CD4-positive, alpha-beta T cell (primary cell): ENCODE measurements at regions not wholly inside any gene's neighbourhood (a gene's known extent, or its start where the extent isn't known, plus 50 kb on each side); places are given as distances from the start of the nearest gene placed in this dataset.

ENCODE experiments used
- ATAC-seq: fragments of 200-7000 bp; cut with Tn5 transposase; one replicate; pipeline ENCODE4 v1.10.0; 2022; ENCODE audit warnings: mild to moderate bottlenecking; ENCODE audit not compliant: poor library complexity
- CTCF ChIA-PET: fragments of 350-600 bp; sonication (Branson Sonifier 250); formaldehyde crosslinking; loops from one replicate; lab custom pipeline; 2021; ENCODE audit warnings: antibody characterized with exemption, inconsistent platforms; lab: Charles Lee
- POLR2A ChIA-PET: fragments of 350-600 bp; sonication (Branson Sonifier 250); formaldehyde crosslinking; loops from one replicate; lab custom pipeline; 2021; ENCODE audit warnings: antibody characterized with exemption, inconsistent platforms; lab: Charles Lee
- DNase-seq, 14 experiments: peaks; one replicate each; pipeline ENCODE4 v3.0.0-alpha.2; 2013 to 2020; ENCODE audit warnings: mixed read lengths in 2 of 14
- H3K27ac ChIP-seq, 2 donors: one replicate each; pipeline versions ENCODE4 v1.5.1 to v1.7.0; 2013; ENCODE audit warnings: low read length in 2 of 2, low read depth in 1 of 2, mild to moderate bottlenecking in 1 of 2
- H3K27me3 ChIP-seq, 2 experiments: 1 replicate in 1 of 2; 2 replicates in 1 of 2; pipeline versions ENCODE4 v1.6.1 to v1.7.0; 2013; ENCODE audit warnings: low read length in 2 of 2, control low read depth in 1 of 2, mild to moderate bottlenecking in 1 of 2, moderate library complexity in 1 of 2; ENCODE audit not compliant: insufficient read depth in 2 of 2, control insufficient read depth in 1 of 2
- H3K36me3 ChIP-seq: one replicate; pipeline ENCODE4 v1.6.1; 2013; ENCODE audit warnings: low read length, control low read depth; ENCODE audit not compliant: insufficient read depth
- H3K4me1 ChIP-seq: one replicate; pipeline ENCODE4 v1.6.1; 2013; ENCODE audit warnings: low read length, control low read depth; ENCODE audit not compliant: insufficient read depth
- H3K4me3 ChIP-seq: one replicate; pipeline ENCODE4 v1.5.1; 2013; ENCODE audit warnings: mild to moderate bottlenecking, low read length, moderate library complexity
- H3K9me3 ChIP-seq, 2 experiments: 1 replicate in 1 of 2; 2 replicates in 1 of 2; pipeline versions ENCODE4 v1.6.1 to v1.7.0; 2013; ENCODE audit warnings: low read length in 2 of 2, mild to moderate bottlenecking in 2 of 2, control low read depth in 1 of 2, moderate library complexity in 1 of 2; ENCODE audit not compliant: control insufficient read depth in 1 of 2, insufficient read depth in 1 of 2
- H3K27ac Mint-ChIP-seq: one replicate; pipeline ENCODE4 v1.8.0; 2020; ENCODE audit warnings: mixed read lengths
- H3K27me3 Mint-ChIP-seq: one replicate; pipeline ENCODE4 v1.8.0; 2021; ENCODE audit warnings: mixed read lengths
- H3K36me3 Mint-ChIP-seq: one replicate; pipeline ENCODE4 v1.8.0; 2021; ENCODE audit warnings: low read depth, mixed read lengths
- H3K4me1 Mint-ChIP-seq: one replicate; pipeline ENCODE4 v1.8.0; 2021; ENCODE audit warnings: low read depth, mixed read lengths
- H3K4me3 Mint-ChIP-seq: one replicate; pipeline ENCODE4 v1.8.0; 2020; ENCODE audit warnings: mild to moderate bottlenecking, mixed read lengths
- H3K9me3 Mint-ChIP-seq: one replicate; pipeline ENCODE4 v1.8.0; 2020; ENCODE audit warnings: mixed read lengths
- intact Hi-C, 2 experiments: fragments of 100-400 bp; cut with DNase I in 1 of 2; cut with micrococcal nuclease in 1 of 2; formaldehyde crosslinking; loops; one replicate each; pipeline versions ENCODE4 v1.15.1 to v1.9.0; 2023 to 2025; cut with DNase I, micrococcal nuclease
- TF ChIP-seq, protein P1 (sequence below): fragments of 200-600 bp; IDR thresholded peaks from one replicate; pipeline ENCODE4 v1.8.0; 2022; ENCODE audit warnings: antibody characterized with exemption, mild to moderate bottlenecking

DNA sequence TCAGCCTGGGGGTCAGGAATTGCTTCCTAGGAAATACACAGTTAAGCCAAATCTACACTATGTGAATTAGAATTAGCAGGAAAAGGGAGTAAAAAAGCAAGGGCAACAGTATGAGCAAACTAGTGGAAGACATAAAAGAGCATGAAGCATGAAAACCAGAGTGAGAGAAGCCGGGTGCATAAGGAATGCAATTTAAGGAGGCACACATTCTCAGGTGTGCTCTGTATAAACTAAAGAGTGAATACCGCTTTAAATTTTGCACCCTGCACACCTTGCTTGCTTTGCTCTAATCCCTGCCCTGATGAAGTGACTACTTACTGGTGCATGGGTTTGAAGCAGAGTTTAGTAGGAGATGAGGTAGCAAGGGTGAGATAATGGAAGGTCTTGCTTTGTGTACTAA lies 65.7 kb upstream of the EPHA4 start:
- Mint-ChIP-seq H3K27me3 (peaks cover 5% of the 10 kb centered on the region), H3K4me3 (no peak overlapping the region), H3K36me3 (no peaks in the 10 kb centered on the region), H3K4me1 (no peaks in the 10 kb centered on the region), H3K27ac (no peak overlapping the region), H3K9me3 (no peaks in the 10 kb centered on the region)
- TF ChIP-seq, protein P1, sequence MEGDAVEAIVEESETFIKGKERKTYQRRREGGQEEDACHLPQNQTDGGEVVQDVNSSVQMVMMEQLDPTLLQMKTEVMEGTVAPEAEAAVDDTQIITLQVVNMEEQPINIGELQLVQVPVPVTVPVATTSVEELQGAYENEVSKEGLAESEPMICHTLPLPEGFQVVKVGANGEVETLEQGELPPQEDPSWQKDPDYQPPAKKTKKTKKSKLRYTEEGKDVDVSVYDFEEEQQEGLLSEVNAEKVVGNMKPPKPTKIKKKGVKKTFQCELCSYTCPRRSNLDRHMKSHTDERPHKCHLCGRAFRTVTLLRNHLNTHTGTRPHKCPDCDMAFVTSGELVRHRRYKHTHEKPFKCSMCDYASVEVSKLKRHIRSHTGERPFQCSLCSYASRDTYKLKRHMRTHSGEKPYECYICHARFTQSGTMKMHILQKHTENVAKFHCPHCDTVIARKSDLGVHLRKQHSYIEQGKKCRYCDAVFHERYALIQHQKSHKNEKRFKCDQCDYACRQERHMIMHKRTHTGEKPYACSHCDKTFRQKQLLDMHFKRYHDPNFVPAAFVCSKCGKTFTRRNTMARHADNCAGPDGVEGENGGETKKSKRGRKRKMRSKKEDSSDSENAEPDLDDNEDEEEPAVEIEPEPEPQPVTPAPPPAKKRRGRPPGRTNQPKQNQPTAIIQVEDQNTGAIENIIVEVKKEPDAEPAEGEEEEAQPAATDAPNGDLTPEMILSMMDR, result no peak
- ATAC-seq (no peak), DNase-seq (no peak)
- Histone ChIP-seq H3K4me3 (no peak overlapping the region), H3K9me3 (peaks cover 0 to 5% of the 10 kb centered on the region in 2 experiments), H3K4me1 (no peaks in the 10 kb centered on the region), H3K27ac (no peak overlapping the region), H3K27me3 (no peaks in the 10 kb centered on the region), H3K36me3 (no peaks in the 10 kb centered on the region)
- POLR2A ChIA-PET, result no interaction called here
- intact Hi-C loops, result no loop called here
- CTCF ChIA-PET, result no interaction called here

DNA sequence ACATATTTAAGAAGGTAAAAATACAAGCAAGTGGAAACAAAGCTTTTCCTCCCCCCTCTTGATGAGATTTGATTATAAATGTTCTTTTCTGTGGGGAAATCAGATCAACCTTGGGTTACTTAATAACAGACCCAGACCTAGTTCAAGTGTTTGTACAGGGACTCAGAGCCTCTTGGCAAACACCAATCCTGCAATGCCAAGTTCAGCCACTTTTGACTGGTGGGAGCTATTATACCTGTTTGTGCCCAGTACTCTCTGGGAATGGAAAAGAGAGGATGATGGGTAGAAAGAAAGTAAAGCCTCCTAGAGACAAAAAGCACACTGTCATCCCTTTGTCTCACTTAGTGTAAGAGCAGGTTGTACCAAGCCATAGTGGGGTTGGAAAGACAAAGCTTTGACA lies 63.8 kb upstream of the EPHA4 start:
- Mint-ChIP-seq H3K36me3 (no peaks in the 10 kb centered on the region), H3K27ac (no peak overlapping the region), H3K4me3 (no peak overlapping the region), H3K27me3 (no peaks in the 10 kb centered on the region), H3K9me3 (no peaks in the 10 kb centered on the region), H3K4me1 (no peaks in the 10 kb centered on the region)
- intact Hi-C loops, result no loop called here
- DNase-seq (no peak), ATAC-seq (no peak)
- H3K36me3 ChIP-seq, result no peaks in the 10 kb centered on the region
- peaks cover 0 to 4% of the 10 kb centered on the region in 2 experiments for H3K9me3 ChIP-seq
- no peak overlapping the region for H3K27ac ChIP-seq
- H3K27me3 ChIP-seq, result no peaks in the 10 kb centered on the region
- ChIA-PET CTCF (no interaction called here), POLR2A (interaction anchor here (0.7 kb wide), 1 partner anchor 969 kb away, joined by 3 read pairs; no protein-coding TSS in a partner anchor)
- TF ChIP-seq, protein P1, result no peak
- H3K4me1 ChIP-seq, result no peaks in the 10 kb centered on the region
- no peak overlapping the region for H3K4me3 ChIP-seq

DNA sequence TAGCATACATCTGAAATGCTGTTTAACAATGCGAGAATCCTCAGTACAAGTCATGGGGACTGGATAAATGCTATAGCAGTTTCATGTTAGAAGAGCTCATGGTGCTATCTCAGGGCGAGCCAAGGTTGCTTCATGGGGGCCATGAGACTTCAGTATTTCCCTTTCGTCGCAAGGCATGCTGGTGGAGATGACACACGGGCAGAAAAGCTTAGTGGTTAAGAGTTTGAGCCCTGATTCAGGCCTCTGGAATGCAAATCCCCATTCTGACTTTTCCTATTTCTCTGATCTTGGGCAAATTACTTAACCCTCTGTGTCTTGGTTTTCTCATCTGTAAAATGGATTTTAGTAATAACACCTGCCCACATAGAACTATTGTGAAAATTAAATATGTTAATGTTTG lies 57.4 kb upstream of the EPHA4 start:
- POLR2A ChIA-PET, result no interaction called here
- Histone ChIP-seq H3K27me3 (no peaks in the 10 kb centered on the region), H3K36me3 (no peaks in the 10 kb centered on the region), H3K27ac (no peak overlapping the region), H3K4me1 (no peaks in the 10 kb centered on the region), H3K9me3 (peaks cover 0 to 4% of the 10 kb centered on the region in 2 experiments), H3K4me3 (no peak overlapping the region)
- no peak for DNase-seq
- Mint-ChIP-seq H3K9me3 (no peaks in the 10 kb centered on the region), H3K27ac (no peak overlapping the region), H3K27me3 (peaks cover 15% of the 10 kb centered on the region), H3K36me3 (no peaks in the 10 kb centered on the region), H3K4me1 (no peaks in the 10 kb centered on the region), H3K4me3 (no peak overlapping the region)
- TF ChIP-seq, protein P1, result no peak
- intact Hi-C loops, result no loop called here
- CTCF ChIA-PET, result interaction anchor here (0.7 kb wide), 1 partner anchor 10 kb away, joined by 3 read pairs; no protein-coding TSS in a partner anchor
- ATAC-seq, result no peak
